SHP77 (cell line): ENCODE measurements at regions not wholly inside any gene's neighbourhood (a gene's known extent, or its start where the extent isn't known, plus 50 kb on each side); places are given as distances from the start of the nearest gene placed in this dataset.

Experiments
- DNase-seq, 2 experiments: peaks; one replicate each; lab custom pipeline; 2025; lab: John Stamatoyannopoulos, UW

DNA sequence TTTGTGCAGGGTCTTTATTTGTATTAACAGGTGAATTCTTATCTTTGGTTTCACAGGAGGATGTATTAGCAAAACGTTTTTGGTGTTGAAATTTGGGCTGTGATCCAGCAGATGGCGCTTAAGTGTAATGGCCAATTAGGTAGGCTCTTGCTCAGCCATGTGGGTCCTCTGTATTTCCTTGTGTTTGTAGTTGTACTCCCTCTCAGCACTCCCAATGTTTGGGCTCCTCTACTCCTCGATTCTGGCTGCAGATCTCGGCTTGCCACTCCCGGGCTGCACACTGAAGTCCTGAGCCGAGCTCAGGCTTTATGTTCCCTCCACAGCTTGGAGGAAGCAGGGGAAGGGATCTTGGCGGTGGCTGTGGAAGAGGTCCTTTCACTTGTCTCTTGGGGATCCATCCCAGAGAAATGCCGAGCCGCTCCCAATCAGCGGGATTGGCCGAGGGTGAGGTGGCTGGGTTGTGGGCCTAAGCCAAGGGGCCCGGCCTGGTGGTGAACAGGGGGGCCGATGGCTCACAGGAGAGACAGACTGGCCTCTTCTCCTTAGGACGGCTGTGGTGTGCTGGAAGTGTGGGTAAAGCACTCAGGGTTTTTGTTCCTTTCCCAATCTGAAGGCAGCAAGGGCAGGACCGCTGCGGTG is 133.7 kb downstream of the AEBP2 start:
- DNase-seq = peak; percentile 1 to 5

DNA sequence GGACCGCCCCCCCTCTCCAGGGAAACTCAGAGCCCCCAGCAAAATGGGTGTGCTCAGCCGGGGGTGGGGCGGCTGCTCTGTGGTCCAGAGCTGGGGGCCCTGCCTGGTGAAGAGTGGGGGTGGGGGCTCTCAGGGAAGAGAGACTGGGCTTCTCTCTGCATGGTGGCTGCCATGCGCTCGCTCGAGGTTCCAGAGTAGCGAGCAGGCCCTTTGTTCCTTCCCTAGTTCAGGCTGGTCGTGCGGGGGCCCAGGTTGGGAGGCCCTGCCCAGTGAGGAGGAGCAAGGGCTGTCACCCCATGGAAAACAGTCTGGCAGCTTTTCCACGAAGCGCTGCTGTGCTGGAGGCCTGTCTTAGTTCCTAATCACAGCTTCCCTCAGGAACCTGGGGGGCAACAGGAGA is 134.6 kb downstream of the AEBP2 start:
- DNase-seq = no peak

DNA sequence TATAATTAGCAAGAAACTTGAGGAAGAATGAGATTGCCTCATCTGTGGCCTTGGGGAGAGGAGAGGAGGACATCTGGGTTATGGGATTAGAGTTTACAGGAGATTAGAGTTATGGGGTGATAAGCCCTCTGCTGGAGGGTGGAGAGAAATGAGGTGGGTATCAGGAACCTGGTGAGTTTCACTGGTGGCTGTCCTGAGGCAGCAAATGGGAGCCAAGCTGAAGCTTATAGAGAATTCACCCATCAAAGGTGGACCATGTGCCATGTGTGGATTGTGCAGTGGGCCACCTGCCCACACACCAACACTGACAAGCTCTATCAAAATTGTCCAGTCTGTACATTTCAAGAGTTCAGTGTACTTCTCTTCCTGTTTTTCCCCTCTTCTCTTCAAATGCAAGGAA is 135.3 kb downstream of the AEBP2 start:
- no peak for DNase-seq

DNA sequence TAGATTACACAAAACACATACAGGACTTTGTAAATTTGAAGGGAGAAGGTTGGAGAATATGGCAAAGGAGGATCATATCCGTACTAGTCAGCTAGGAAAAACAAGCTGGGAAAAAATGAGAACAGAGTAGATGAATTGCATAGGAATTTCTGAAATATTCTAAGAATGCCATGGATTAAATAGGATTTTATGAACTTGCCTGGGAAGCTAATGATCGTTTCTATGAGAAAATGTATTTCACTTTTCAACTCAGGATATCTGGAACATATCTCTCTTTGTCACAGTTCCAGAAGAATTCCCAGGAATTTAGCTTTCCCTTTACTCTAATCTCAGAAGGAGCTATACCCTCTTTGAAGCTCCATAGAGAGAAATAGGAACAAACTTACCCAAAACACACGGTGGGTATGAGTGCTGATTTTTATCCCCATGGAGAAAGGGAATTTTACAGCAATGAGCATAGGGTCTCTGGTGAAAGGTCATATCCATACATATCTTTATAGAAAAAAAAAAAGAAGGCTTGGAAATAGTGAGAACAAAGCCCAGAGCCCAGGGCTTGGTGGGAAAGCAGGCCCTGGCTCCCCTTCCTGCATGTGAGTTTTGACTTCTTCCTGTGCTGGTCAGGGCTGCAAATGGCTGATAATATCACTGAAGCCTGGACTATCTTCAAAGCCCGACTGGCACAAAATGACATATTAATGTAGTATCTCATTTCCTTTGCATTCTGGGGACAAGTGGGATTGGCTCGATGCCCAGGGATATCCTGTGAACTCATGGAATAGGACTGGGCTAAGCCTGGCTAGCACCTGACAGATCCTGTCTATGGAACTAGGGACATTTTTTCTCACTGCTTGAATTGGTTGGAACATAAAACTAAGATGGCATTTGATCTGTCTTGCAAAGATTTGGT is 136.3 kb downstream of the AEBP2 start:
- peak; percentile 81 to 84 for DNase-seq

DNA sequence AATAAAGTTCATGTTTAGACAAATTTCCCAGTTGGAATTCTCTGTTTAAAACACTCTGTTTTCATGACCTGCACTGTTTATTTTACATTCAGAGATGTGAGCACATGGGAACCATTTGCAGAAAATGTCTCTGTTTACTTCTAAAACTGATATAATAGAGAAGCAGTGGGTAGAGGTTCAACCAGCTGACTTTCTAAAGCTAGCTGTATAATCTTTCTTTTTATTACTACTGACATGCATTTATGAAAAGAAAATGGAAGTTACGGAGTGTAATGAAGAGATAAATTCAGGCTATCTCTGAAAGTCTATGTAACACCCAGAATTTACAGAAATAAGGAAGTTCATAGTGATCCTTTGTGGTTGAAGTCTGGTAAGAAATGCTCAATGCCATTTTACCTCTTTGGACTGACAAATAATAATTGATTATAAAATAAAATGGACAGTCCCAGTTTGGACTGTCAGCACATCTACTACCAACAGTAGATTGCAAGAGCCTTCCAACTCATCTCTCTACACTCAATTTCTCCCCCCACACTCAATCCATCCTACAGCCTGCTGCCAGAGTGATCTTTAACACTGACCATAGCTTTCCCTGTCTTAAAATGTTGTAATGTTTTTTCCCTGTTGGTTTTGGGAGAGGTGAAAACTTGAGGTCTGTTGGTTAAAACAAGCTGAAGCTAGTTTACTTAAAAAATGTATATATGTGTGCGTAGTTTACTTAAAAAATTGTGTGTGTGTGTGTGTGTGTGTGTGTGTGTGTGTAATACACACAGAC is 137.4 kb downstream of the AEBP2 start:
- DNase-seq = no peak

DNA sequence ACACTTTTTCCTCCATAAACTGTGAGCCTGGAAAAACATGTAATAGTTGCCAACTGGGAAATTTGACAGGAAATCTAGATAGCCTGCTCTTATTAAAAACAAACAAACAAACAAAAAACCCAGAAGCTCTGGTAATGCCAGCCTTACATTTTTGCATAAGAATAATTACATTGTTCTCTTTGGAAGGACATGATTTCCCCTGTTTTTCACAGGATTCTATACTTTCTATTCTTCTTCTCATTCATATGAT is 137.9 kb downstream of the AEBP2 start:
- DNase-seq = no peak

DNA sequence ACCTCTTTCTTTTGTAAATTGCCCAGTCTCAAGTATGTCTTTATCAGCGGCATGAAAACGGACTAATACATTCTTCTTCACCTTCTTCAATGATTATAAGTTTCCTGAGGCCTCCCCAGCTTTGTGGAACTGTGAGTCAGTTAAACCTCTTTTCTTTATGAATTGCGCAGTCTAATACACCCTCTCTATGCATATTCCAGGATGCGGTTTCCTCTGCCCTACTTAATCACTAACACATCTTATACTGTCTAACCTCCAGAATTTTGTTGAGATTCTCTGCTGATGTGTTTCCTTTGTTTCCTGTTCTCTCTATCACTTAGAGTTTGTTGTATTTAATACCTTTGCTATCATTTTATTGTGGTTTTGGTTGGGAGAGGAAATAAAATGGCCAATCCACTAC is 145.4 kb downstream of the AEBP2 start:
- no peak for DNase-seq

DNA sequence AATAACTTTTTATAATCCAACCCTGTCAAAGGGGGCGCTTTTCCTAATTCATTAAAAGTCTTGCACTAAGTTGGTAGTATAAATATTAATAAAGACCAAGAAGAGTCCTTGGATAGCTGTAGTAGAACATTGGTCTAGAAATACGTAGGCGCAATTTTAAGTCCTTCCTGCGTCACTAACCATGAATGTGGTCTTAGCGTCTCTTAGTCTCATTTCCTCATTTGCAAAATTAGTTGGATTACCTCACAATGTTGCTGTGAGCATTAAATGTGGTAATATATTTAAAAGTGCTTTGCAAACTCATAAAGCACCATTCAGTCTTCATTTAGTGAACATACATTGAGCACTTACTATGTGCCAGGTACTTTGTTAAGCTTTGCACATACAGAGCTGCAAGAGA is 149.7 kb downstream of the AEBP2 start:
- no peak for DNase-seq

DNA sequence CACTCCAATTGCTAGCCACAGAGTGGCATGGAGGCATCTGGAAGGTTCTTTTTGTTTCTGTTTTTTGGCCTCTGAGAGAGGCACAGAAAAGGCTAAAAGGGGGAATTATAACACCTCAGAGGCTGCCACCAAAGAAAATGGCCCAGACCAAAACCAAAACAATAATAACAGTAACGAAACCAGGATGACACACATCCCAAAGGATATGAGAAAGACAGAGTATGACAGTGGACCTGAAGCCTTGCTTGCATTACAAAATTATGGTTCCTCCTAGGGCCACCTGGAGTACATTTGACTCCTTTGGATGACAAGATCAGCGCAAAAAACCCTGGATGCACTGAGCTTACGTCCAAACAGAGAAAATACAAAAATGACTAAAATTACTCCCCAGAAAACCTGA is 152.7 kb downstream of the AEBP2 start:
- no peak for DNase-seq

DNA sequence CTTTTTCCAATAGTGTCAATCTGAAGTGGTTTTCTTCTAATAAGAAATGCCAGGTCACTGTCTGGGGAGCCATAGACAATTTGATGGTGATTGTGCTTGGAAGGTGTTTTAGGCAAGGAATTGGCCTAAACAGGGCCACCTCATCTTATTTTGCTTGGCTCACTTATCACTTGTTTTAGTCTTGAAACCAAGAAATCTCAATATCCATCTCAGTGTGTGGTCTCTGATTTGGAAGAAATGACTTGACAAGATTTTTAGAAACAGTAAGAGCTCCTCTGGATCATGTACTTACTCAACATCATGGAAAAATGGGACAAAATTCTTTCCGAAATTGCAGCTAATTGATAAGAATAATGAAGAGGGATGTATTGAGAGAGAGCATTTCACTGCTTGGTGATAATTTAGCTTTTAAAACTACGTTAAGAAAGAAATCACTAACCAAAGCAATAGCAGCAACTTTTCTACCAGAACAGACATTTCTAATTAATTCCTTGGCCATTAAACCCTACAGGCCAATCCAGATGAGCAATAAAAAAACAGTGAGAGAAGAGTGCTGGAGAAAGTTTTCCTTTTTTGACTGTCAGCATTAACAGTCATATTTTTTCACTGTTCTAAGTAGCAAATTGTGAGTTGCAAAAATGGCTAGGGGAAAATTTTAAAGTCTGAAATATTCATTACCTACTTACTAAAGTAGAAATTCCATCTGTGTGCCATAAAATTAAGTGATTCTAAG is 157.3 kb downstream of the AEBP2 start:
- no peak for DNase-seq

DNA sequence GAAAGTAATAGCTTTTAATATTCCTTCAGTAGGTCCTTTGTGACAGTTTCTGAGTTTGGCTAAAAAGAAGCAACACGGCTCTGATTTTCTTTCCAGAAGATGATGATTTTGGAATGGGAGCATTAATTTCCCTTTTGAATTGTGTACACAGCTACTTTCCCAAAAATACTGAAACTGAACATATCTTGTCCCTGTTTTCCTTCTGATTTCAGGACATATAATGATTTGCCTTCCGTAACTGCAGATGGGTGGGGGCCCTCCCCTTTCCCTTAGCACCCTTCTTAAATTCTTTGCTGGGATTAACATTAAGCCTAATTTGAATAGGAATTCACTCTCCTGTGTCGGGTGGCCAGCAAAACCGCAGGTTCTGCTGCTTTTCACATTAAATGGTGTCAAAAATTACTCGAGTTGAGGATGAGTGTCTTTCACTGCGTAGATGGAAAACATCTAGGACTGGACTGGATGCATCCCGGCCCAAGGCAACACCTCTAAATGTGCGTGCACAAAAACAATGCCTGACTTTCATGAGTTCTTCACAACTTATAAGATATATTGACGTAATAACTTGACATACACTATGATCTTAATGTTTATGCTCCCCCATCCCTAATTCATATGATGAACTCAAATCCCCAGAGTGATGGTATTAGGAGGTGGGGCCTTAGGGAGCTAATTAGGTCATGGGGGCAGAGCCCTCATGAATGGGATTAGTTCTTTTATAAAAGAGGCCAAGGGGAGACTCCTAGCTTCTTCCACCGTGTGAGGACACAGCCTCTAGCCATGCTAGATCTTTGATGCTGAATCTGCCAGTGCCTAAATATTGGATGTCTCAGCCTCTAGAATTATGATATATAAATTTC is 158.1 kb downstream of the AEBP2 start:
- no peak for DNase-seq

DNA sequence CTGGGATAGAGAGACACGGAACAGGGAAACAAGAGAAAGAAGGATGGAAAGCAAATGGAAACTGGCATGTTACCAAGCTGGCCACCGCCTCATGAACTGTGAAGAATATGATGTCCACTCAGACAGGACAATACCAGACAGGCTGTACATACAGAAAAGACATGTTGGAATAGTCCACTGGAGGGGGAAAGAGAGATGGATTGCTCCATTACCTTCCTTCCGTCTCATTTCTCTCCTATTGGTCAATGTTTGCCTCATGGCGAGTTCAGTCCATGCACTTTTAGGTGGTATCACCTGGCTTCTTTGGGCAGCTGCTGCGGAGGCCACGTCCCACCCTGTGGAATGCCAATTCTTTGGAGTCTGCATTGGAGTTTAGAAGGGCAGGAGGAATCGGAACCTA is 166.4 kb downstream of the AEBP2 start:
- no peak for DNase-seq

DNA sequence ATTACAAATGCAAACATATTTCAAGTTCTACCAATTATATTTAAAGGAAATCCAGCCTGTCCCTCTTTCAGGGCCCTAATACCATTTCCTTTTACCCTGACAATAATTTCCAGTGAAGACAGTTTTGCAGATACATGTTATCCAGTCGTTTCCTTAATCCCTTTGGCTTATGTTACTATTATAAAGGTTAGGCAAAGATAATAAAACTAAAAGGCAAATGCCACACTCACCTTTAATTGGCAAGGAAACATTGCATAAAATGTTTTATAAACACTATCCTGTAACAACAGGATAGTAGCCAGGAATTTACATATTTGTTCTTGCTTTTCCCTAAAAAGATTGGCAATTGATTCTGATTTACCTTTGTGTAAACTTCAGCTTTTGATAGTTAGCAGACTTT is 168.7 kb downstream of the AEBP2 start:
- no peak for DNase-seq

DNA sequence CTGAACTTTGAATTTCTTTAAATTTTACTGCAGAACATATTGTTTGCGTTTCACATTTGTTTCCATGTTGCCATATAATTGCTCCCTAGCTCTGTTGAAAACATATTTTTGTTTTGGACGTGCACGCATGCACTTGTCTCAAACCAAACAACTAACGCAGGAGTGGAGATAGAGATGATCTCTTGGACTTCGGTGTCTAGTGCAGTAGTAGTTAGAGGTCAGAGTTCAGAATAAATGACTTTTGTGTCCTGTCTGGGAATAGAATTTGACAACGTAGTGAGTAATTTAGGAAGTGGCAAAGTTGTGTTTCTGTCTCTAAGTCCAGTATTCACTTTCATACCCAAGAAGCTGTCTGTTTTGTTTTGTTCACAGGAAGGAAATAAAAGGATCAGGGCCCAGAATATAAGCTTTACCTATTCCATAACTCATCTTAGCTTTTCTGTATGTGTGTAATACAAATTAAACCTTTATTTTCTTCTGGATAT is 173.8 kb downstream of the AEBP2 start:
- no peak for DNase-seq

DNA sequence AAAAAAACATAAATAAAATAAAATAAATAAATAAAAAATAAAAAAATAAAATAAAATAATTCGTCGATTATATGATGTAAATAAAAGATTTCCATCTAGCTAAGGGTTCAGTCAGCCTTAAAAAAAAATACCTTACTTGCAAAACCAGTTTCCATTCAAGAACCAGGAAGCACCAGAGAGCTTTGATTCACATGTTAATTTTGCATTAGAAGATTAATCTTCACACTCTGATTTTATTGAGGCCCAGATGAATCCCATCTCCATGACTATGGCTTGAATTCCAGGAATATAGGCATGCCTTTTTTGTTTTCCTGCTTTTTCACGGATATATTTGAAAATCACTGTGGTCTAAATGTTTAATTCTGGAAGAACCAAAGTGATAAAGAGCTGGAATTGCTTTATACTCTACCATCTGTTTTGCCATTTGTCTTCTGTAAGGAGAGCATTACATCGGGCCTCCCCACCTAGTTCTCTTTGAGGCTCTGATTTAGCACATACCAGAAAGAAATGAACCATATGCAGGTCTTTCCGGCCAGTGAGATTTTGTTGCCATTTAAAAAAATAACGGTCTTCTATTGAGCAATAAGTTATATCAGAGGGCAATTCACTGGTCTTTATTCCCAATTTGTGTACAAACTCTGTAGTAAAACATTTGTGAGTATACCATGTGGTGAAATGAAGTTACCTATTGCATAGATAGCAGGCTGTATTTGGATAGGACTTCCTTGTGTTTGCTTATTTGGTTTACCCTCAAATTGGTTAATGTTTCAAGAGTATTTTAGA is 175.5 kb downstream of the AEBP2 start:
- DNase-seq = no peak

DNA sequence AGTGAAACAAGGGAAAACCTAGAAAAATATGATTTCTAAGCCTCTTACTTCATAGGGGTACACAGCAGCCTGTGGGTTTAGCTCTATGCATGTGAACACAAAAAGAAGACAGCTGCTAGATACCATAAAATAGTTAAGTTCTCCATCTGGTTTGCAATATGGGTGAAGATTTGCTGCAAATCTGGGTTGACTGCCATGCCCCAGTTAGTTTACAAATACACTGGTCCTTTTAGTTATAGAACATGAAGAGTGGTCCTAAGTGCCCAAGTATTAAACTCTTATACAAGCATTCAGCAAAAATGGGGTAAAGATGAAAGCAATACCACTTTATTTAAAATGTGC is 176.1 kb downstream of the AEBP2 start:
- DNase-seq = no peak

DNA sequence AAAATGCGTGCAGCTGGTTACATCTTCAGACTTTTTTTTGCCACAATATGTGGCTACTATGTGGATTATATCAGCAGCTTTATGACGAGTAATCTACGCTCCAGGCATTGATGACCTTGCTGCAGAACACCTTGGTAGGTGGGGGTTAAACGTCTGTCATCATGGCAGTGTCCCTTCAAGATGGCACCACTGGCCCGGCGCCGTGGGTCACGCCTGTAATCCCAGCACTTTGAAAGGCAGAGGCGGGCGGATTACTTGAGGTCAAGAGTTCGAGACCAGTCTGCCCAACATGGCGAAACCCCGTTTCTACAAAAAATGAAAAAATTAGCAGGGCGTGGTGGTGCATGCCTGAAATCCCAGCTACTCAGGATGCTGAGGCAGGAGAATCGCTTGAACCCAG is 177.5 kb downstream of the AEBP2 start:
- DNase-seq = no peak

DNA sequence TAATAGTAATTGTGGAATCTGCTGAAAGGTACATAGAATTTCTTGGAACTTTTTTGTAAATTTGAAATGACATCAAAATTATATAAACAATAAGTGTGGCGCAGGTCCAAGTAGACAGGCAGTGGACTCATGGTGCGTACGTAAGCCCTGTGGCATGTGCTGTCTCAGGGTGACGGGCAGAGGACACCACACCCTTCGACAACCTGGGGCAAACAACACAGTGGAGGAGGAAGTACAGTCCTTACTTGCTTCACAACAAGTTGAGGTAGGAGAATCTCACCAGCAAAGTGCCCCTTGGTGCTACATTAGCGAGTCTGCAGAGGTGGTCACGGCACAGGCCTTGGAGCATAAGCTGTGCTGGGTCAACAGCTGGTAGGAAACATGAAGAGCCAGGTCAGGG is 180.9 kb downstream of the AEBP2 start:
- DNase-seq = no peak

DNA sequence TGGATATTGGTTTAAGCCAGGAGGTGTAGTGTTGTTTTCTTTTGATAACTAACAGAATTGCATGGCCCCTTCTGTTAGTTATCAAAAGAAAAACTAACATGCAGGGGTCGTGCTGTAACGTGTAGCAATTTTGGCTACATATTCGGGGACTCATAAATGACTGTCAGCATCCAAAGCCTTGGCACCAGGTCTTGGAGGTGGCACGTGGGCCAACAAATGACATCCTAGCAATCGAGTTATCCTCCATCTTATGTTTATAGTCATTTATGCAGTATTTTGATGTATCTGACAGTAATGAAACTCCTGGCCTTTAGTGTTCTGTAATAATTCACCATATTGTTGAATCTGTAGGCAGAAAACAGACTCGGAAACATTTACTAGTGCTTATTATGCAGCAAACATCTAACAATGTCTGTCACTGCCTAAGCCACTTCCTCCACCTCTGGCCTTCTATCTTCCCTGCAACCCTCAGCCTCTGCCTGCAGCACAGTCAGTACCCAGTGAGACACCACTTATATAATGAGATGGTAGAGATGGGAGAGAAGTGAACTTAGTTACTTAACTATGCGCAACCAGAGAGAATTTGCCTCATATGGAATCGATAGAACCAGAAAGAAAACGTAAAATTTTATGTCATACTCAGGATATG is 184.6 kb downstream of the AEBP2 start:
- DNase-seq = no peak

DNA sequence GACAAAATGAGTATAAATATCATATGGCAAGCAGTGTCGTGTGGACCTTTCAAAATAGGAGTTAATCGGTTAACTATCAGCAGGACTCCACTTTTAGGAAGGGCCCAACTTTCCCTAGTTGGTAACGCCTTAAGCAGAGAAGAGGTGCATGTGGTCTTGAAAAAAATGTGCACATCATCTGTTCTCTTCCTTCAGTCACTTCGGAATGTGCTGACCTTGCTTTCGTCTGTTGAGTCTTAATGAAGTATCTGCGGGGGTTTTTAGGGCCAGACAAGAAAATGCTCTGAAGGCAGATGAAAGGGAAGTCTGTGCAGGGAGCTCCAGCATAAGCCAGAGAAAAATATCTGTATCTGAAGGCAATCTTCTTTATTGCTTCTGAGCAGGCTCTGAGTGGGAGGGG is 185.2 kb downstream of the AEBP2 start:
- DNase-seq = no peak
